MM.1S (cell line): ENCODE measurements at regions not wholly inside any gene's neighbourhood (a gene's known extent, or its start where the extent isn't known, plus 50 kb on each side); places are given as distances from the start of the nearest gene placed in this dataset.

Experiments used
- DNase-seq: peaks from one replicate; pipeline ENCODE4 v3.0.0-alpha.2; 2015
- H2AFZ ChIP-seq: fragments of 300-600 bp; sonication (generic); 2 replicates; pipeline ENCODE4 v1.6.0; 2016; ENCODE audit warnings: antibody characterized with exemption, low read length
- H3F3A ChIP-seq: fragments of 300-600 bp; sonication (generic); 2 replicates; pipeline ENCODE4 v1.6.1; 2016; ENCODE audit warnings: mild to moderate bottlenecking, antibody characterized with exemption, low read length, moderate library complexity, mixed read lengths; ENCODE audit not compliant: insufficient read depth
- H3K27ac ChIP-seq: fragments of 300-600 bp; sonication (generic); 2 replicates; pipeline ENCODE4 v1.5.1; 2016; ENCODE audit warnings: mild to moderate bottlenecking, low read length
- H3K27me3 ChIP-seq: fragments of 300-600 bp; sonication (generic); replicated peaks from 2 replicates; pipeline ENCODE4 v1.6.0; 2016; ENCODE audit warnings: low read length; ENCODE audit not compliant: insufficient read depth
- H3K36me3 ChIP-seq: fragments of 300-600 bp; sonication (generic); replicated peaks from 2 replicates; pipeline ENCODE4 v1.6.1; 2016; ENCODE audit warnings: mild to moderate bottlenecking, low read length, mixed read lengths; ENCODE audit not compliant: insufficient read depth
- H3K4me1 ChIP-seq: fragments of 300-600 bp; sonication (generic); 2 replicates; pipeline ENCODE4 v1.6.1; 2016; ENCODE audit warnings: low read length, mixed read lengths
- H3K4me2 ChIP-seq: fragments of 300-600 bp; sonication (generic); 2 replicates; pipeline ENCODE4 v1.6.0; 2016; ENCODE audit warnings: low read depth, low read length
- H3K4me3 ChIP-seq: fragments of 300-600 bp; sonication (generic); 2 replicates; pipeline ENCODE4 v1.5.1; 2016; ENCODE audit warnings: low read length, mixed read lengths
- H3K79me2 ChIP-seq: fragments of 300-600 bp; sonication (generic); 2 replicates; pipeline ENCODE4 v1.6.1; 2016; ENCODE audit warnings: mixed run types, low read length, mixed read lengths
- H3K9ac ChIP-seq: fragments of 300-600 bp; sonication (generic); 2 replicates; pipeline ENCODE4 v1.6.1; 2016; ENCODE audit warnings: low read length, mixed read lengths
- H3K9me2 ChIP-seq: fragments of 300-600 bp; sonication (generic); replicated peaks from 2 replicates; pipeline ENCODE4 v1.6.1; 2016; ENCODE audit warnings: mild to moderate bottlenecking, low read length, mixed read lengths; ENCODE audit not compliant: insufficient read depth
- H3K9me3 ChIP-seq: fragments of 300-600 bp; sonication (generic); replicated peaks from 2 replicates; pipeline ENCODE4 v1.6.1; 2016; ENCODE audit warnings: mild to moderate bottlenecking, low read length, mixed read lengths; ENCODE audit not compliant: insufficient read depth
- H4K20me1 ChIP-seq: fragments of 300-600 bp; sonication (generic); 2 replicates; pipeline ENCODE4 v1.6.1; 2016; ENCODE audit warnings: mild to moderate bottlenecking, low read length, moderate library complexity, mixed read lengths; ENCODE audit not compliant: insufficient read depth
- CTCF ChIP-seq: fragments of 300-600 bp; sonication (generic); IDR thresholded peaks from 2 replicates; pipeline ENCODE4 v1.5.1; 2016; ENCODE audit warnings: antibody characterized with exemption, low read length, mixed read lengths
- EZH2 ChIP-seq: fragments of 300-600 bp; sonication (generic); optimal IDR thresholded peaks from 2 replicates; pipeline ENCODE3; 2017; ENCODE audit warnings: low read depth, mild to moderate bottlenecking, antibody characterized with exemption, low read length, mixed read lengths
- EZH2phosphoT487 ChIP-seq: fragments of 300-600 bp; sonication (generic); IDR thresholded peaks from 2 replicates; pipeline ENCODE4 v1.6.1; 2018; ENCODE audit warnings: antibody characterized with exemption, low read length

- no peak for DNase-seq
- Histone ChIP-seq H3K4me1 (no peaks in the 10 kb centered on the region), H3K27me3 (no peaks in the 10 kb centered on the region), H3K9me3 (no peaks in the 10 kb centered on the region), H4K20me1 (no peaks in the 10 kb centered on the region), H3K36me3 (no peaks in the 10 kb centered on the region), H2AFZ (no peak overlapping the region), H3K79me2 (no peaks in the 10 kb centered on the region), H3K4me2 (no peak overlapping the region), H3K27ac (no peak overlapping the region), H3K9ac (no peak overlapping the region), H3F3A (no peaks in the 10 kb centered on the region), H3K4me3 (no peak overlapping the region), H3K9me2 (no peaks in the 10 kb centered on the region)
- TF ChIP-seq CTCF = no peak
- no peak for TF ChIP-seq EZH2phosphoT487
- TF ChIP-seq EZH2 = no peak
Measured at GRCh38 chr20:53691060-53691810, 97.6 kb upstream of the ZNF217 start.

GRCh38 chr20:53688085-53688484 is 94.4 kb upstream of the ZNF217 start:
- no peak for DNase-seq
- no peak overlapping the region for H2AFZ ChIP-seq
- H3K9me3 ChIP-seq = no peaks in the 10 kb centered on the region

GRCh38 chr20:53685070-53685595 is 91.5 kb upstream of the ZNF217 start:
- H3K4me3 ChIP-seq = no peak overlapping the region
- H3F3A ChIP-seq = no peaks in the 10 kb centered on the region
- no peaks in the 10 kb centered on the region for H4K20me1 ChIP-seq
- H3K36me3 ChIP-seq = no peaks in the 10 kb centered on the region
- H3K27ac ChIP-seq = no peak overlapping the region
- H2AFZ ChIP-seq = no peak overlapping the region
- no peak for TF ChIP-seq CTCF
- no peak for TF ChIP-seq EZH2
- TF ChIP-seq EZH2phosphoT487 = no peak
- no peaks in the 10 kb centered on the region for H3K4me1 ChIP-seq
- H3K4me2 ChIP-seq = no peak overlapping the region
- no peaks in the 10 kb centered on the region for H3K9me3 ChIP-seq
- H3K9ac ChIP-seq = no peak overlapping the region
- DNase-seq = no peak
- no peaks in the 10 kb centered on the region for H3K9me2 ChIP-seq
- no peaks in the 10 kb centered on the region for H3K27me3 ChIP-seq
- no peaks in the 10 kb centered on the region for H3K79me2 ChIP-seq

More at GRCh38 chr20:53688085-53688484, 94.4 kb upstream of the ZNF217 start:
- Histone ChIP-seq H3K27ac (no peak overlapping the region), H3K36me3 (no peaks in the 10 kb centered on the region), H3K27me3 (no peaks in the 10 kb centered on the region), H3K4me3 (no peak overlapping the region), H3K9ac (no peak overlapping the region), H3K9me2 (no peaks in the 10 kb centered on the region), H4K20me1 (no peaks in the 10 kb centered on the region), H3K79me2 (no peaks in the 10 kb centered on the region), H3K4me2 (no peak overlapping the region), H3K4me1 (no peaks in the 10 kb centered on the region), H3F3A (no peaks in the 10 kb centered on the region)
- TF ChIP-seq EZH2phosphoT487 (no peak), CTCF (no peak), EZH2 (no peak)
